Suppressor macrophage treated with lipopolysaccharide for 4 hours (primary cell): ENCODE measurements at regions not wholly inside any gene's neighbourhood (a gene's known extent, or its start where the extent isn't known, plus 50 kb on each side); places are given as distances from the start of the nearest gene placed in this dataset.
"Not testable (repeated sequence)": the region's sequence is repeated elsewhere in the genome, so short reads cannot be mapped to it uniquely, and the experiment has no call there.

Experiments used
- DNase-seq: peaks from one replicate; pipeline ENCODE4 v3.0.0-alpha.2; 2020

DNA sequence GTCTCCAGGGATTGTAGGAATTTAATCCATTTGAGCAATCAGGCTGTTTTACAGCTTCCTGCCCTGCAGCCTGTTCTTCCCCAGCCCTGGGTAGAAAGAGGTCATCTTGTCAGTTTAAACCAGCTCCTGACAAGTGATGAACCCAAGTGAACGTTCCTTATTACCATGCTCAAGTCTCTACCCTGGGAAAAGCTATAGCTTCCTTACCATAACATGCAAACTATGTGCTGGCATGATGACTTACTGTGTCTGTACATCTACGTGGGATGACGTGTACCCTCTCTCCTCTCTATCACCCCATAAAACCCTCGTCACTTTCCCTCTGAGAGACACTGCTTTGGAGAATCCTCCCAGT is 452.2 kb downstream of the XYLT1 start:
- DNase-seq, result no peak

DNA sequence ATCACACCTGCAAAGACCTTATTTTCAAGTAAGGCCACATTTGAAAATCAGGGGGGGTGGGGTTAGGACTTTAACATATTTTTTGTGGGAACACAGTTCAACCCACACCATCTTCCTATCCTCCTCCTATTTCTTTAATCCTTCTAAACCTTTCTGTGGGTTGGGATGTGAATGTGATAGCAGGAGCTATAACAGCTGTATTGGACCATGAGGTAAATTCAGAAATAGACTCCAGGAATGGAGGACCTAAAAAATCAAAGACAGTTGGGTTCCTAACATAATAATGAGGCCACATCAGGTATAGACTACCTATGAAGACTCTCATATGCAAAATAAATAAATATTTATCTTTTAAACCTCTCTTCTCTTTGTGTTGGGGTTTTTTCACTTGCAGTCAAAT is 451.4 kb downstream of the XYLT1 start:
- no peak for DNase-seq

DNA sequence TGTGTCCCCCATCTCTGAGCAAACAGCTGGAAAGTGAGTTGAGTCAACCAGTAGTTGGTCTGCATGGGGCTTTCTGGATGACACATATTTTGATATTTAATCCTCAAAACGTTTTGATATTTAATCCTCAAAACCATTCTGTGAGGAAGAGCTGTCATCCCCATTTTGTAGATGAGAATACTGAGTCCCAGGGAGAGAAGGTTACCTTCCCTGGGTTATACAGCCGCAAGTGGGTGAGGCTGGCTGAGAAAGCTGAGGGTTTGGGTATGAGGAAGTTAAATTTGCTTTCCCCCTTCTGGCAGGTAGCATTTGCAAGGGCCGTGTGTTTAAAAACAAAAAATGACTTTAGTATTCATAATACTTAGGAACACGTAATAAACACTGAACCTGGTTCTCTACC is 447.2 kb downstream of the XYLT1 start:
- no peak for DNase-seq

DNA sequence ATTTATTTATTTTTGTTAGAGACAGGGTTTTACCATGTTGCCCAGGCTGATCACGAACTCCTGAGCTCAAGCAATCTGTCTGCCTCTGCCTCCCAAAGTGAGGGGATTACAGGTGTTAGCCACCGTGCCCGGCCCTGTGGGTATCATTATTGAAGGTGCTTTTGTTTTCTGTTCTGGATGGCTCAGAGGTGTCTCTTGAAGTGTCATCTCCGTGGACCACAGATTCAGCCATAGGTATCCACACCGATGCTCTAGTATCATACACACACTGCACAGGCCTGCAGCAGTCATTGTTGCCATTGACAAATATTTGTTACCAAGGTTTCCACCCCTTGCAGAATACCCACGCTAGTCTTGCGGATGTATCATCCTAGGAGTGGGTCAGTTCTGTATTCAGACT is 446.2 kb downstream of the XYLT1 start:
- no peak for DNase-seq

DNA sequence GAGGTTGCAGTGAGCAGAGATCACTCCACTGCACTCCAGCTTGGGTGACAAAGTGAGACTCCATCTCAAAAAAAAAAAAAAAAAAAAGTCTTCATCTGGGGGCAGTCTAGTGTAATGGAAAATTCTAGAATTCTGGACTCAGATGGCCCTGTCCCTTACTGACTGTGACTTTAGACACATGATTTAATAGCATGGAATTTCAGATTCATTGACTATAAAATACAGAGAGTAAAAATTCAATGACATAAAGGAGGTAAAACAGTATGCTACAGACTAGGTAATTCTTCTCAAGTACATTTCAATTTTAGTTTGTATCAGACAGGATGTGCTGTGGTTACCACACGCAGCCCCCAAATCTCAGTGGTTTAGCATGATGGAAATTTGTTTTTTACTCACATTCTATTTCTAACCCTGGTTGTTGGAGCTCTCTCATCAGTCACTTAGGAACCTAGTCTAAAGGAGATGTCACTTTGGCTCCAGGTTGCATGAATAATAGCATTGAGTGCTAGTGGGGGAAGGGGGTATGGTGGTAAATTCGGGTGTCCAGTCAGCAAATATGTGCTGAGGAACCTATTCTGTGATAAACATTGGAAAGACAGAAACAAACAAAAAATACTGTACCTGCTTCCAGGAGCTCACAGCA is 444.0 kb downstream of the XYLT1 start:
- DNase-seq, result no peak

DNA sequence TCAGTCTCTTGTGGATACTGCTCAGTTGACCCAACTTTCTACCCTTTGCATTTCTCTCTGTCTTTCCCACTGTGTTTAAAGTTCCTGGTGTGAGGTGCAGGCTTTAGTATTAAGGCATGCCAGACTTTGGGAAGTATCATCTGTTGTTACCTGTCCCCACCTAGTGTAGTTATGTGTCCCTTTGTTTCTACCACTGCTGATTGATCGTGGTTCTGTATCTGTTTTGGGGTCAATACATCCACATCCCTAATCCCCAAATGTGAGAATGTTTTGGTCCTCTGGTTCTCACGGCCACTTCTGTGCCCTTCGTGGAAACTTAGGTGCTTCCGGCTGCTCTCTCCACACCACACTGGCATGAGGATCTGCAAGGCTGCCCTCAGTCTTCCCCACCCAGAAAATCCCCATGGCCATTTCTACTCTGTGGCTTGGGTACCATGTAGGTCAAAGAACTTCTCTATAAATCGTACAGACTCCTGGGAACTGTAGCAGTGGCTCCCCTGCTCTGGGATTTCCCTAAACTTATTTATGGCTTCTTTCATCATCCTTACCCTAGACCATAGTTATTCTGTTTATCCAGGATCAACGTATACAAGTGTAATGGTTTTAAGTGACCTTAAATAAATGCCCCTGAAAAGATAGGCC is 443.2 kb downstream of the XYLT1 start:
- DNase-seq, result no peak

DNA sequence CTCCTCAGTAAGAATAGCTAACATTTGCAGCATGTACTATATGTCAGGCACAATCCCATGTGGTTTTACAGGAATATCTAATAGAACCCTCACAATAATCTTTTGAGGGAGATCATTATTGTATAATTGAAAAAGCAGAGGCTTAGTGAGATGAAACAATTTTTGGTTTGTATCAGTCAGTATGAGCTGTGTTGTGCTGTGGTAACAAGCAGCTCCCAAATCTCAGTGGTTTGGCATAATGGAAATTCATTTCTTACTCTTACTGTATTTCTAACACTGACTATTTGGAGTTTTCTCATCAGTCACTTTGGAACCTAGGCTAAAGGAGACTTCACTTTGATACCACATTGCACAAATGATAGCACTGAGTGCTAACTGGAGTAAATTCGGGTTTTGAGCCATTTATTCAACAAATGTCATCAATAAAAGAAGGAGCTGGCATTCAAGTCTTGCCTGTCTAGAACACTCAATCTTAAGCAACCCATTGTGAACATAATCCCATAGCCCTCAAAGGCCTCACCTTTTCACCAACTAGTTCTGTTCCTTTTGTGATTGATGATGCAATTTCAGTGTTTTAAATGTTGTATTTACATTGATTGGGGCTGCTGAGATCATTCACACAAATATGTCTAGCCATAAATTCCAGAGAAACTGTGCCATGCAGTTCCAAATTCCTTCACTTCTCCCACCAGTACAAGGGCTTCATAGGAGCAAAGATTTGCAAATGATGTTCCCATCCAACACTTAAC is 441.0 kb downstream of the XYLT1 start:
- DNase-seq, result no peak

DNA sequence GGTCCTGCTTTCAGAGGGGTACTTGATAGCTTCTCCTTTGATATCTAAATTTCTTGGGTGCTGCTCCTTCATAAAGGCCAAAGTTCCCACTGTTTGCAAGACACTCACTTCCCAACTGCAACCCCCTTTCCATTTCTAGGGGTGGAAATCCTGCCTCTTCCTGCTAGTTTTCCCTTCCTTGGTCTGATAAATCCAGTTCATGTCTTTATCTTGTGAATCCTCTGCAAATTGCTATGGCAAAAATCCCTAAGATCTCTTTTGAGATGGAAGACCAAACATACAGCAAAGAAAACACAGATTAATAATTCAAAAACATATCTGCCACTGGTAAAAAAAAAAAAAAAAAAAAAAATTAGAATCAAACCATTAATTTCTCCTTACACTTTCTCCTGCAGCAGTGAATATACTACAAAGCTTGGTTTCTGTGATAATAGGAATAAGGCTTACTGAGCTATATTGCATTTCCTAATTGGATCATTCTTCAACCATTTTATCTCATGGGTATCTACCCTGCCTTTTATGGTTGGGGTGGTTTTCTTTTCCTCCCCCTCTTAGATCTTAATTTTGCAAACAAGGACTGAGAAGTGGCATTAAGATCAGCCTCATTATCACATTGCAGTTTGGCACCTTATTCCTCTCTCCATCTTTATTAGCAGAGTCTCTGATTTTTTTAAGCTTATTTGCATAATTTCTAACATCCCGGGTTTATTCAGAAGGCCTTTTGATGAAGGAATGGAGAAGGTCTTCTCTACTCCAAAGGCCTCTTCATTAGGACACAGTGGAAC is 439.1 kb downstream of the XYLT1 start:
- no peak for DNase-seq

DNA sequence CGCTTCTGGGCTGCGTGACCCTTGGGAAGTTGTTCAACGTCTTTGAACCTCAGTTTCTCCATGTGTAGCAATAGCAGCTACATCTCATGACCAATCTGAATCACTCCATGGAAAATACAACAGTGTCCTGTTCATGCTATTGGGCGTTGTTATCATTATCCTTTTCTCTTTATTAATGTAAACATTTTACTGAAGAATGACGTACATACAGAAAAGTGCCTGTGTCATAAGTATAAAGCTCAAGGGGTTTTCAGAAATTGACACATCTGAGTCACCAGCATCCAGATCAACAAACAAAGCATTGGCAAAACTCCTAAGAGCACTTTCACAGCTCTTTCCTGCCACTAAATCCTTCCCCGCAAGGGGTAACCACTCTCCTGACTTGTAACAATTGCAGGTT is 438.4 kb downstream of the XYLT1 start:
- DNase-seq, result no peak

DNA sequence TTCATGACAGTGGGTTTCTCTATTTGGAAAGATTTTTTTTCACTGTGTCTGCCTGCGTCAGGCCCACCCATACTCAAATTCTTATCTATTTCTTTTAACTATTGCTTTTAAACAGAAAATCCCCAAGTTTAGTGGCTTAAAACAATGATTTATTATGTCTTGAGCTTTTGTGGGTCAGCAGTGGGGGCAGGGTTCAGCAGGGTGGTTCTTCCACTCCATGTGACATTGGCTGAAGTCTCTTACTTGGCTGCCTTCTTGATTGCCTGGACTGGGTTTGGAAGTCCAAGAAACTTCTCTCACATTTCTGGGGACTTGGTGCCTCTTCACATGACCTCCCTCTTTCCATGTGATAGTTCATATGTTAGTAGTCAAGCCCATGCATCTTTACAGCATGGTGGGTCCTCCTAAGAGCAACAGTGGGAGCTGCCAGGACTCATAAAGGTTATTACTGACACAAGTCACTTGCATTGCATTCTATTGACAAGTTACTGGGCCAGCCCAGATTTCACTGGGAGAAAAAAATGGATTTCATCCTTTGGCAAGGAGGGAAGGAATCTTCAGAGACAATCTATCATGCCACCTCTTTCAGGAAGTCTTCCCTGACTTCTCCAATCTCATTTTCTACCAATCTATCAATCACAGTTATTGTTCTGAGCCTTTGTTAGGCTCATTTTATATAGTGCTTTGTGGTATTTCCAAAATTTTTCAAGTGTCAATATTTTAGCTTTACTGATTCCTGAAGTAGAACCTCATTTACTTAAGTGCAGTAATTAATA is 436.1 kb downstream of the XYLT1 start:
- DNase-seq, result no peak

DNA sequence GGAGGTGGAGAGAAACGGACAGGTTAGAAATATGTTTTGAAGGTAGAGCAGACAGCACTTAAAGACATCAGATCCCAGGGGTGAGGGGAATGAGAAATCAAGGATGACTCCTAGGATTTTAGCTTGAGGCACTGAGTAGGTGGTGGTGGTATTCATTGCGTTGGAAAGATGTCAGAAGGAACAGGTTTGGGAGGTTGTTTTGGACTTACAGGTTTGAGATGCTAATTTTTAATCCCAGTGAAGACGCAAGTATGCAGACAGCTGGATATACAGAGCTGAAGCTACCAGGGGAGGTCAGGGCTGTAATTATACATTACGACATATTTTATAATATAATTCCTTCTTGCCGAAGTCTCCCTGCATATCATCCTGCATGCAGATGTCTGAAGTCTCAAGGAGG is 433.3 kb downstream of the XYLT1 start:
- DNase-seq, result no peak

DNA sequence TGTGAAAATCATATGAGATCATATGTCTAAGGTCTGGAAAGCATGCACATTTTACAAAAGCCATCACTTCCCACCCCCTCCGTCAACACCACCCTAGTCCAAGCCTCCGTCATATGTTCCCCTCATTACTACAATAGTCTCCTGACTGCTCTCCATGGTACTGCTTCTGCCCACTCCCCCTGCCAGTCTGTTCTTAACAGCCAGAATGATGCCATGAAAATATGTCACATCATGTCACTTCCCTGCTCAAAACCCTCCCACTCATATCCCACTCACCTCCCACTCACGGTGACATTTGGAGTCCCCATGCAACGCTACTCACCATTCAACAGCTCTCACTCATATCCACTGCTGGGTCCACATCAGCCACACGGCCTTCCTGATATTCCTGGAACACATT is 432.3 kb downstream of the XYLT1 start:
- DNase-seq, result no peak

DNA sequence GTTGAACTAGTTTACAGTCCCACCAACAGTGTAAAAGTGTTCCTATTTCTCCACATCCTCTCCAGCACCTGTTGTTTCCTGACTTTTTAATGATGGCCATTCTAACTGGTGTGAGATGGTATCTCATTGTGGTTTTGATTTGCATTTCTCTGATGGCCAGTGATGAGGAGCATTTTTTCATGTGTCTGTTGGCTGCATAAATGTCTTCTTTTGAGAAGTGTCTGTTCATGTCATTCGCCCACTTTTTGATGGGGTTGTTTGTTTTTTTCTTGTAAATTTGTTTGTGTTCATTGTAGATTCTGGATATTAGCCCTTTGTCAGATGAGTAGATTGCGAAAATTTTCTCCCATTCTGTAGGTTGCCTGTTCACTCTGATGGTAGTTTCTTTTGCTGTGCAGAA is 421.7 kb downstream of the XYLT1 start:
- not testable (repeated sequence) for DNase-seq

DNA sequence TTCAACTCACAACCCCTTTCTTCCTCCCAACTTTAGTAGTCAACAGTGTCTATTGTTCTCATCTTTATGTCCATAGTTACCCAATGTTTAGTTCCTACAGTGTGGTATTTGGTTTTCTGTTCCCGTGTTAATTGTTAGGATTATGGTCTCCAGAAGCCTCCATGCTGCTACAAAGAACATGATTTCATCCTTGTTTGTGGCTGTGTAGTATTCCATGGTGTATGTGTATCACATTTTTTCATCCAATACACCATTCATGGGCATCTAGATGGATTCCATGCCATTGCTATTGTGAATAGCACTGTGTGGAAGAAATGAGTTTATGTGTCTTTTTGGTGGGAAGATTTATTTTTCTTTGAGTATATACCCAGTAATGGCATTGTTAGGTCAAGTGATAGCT is 420.3 kb downstream of the XYLT1 start:
- no peak for DNase-seq
